Esophagus squamous epithelium (tissue), 5 donors: ENCODE measurements at regions not wholly inside any gene's neighbourhood (a gene's known extent, or its start where the extent isn't known, plus 50 kb on each side); places are given as distances from the start of the nearest gene placed in this dataset.
"Not testable (repeated sequence)": the region's sequence is repeated elsewhere in the genome, so short reads cannot be mapped to it uniquely, and the experiment has no call there.

Experiments
- DNase-seq: peaks from one replicate; lab custom pipeline; 2025; lab: John Stamatoyannopoulos, UW
- H3K27ac ChIP-seq, 4 donors: fragments of 200-600 bp; sonication (generic); one replicate each; pipeline ENCODE4 v1.5.1; 2016 to 2019; ENCODE audit warnings: mild to moderate bottlenecking in 1 of 4
- H3K27me3 ChIP-seq, 4 donors: fragments of 200-600 bp; sonication (generic); 1 replicate in 3 of 4; 2 replicates in 1 of 4; pipeline versions ENCODE4 v1.5.1 to v1.6.0; 2017 to 2021; ENCODE audit warnings: antibody characterized with exemption in 1 of 4
- H3K36me3 ChIP-seq, 3 donors: fragments of 200-600 bp; sonication (generic); one replicate each; pipeline ENCODE4 v1.5.1; 2016 to 2019
- H3K4me1 ChIP-seq, 3 donors: fragments of 200-600 bp; sonication (generic); one replicate each; pipeline ENCODE4 v1.5.1; 2017 to 2019
- H3K4me3 ChIP-seq, 4 donors: fragments of 200-600 bp; sonication (generic); 1 replicate in 3 of 4; 2 replicates in 1 of 4; pipeline ENCODE4 v1.5.1; 2016 to 2019; ENCODE audit warnings: mild to moderate bottlenecking in 2 of 4, moderate library complexity in 1 of 4
- H3K9me3 ChIP-seq, 3 donors: fragments of 200-600 bp; sonication (generic); one replicate each; pipeline ENCODE4 v1.5.1; 2016 to 2019
- POLR2A ChIP-seq, 4 donors: fragments of 450-650 bp; IDR thresholded peaks; one replicate each; pipeline ENCODE4 v1.6.1; 2017; ENCODE audit warnings: antibody characterized with exemption in 4 of 4, mild to moderate bottlenecking in 4 of 4, moderate library complexity in 3 of 4
- WGBS, 2 donors: methylation state at CpG; one replicate each; pipeline ENCODE4 v1.1.5; 2018; 5-methylcytosine and 5-hydroxymethylcytosine counted together
- intact Hi-C: fragments of 100-400 bp; cut with DNase I; formaldehyde crosslinking; loops from one replicate; pipeline ENCODE4 v1.15.0; 2022
- TF ChIP-seq, protein P1 (sequence below), 6 experiments: fragments of 450-650 bp in 4 of 6; fragments of 200-600 bp in 2 of 6; sonication (generic) in 2 of 6; IDR thresholded peaks; one replicate each; pipeline ENCODE4 v1.5.1; 2016 to 2019; ENCODE audit warnings: antibody characterized with exemption in 6 of 6, mild to moderate bottlenecking in 4 of 6, moderate library complexity in 4 of 6
- donor health status: DM: yes; HTN: yes; CAD: no.

DNA sequence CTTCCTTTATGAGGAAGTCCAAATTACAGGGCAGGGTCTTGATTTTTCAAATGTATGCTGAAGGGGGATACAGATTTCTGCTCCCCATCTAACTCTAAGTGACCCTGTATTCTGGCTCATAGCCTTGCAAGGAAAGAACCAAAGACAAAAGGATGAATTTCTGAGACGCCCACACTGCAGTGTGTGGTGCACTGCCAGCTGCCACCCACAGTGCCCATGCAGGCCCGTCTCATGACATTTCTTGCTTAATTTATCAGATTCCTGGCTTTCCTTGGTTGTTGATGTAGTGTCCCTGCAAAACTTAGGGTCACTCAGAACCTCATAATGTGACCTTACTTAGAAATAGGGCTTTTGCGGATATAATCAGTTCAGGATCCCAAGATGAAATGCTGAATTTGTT lies 68.0 kb downstream of the CBLN4 start:
- DNase-seq: no peak
- TF ChIP-seq, protein P1, sequence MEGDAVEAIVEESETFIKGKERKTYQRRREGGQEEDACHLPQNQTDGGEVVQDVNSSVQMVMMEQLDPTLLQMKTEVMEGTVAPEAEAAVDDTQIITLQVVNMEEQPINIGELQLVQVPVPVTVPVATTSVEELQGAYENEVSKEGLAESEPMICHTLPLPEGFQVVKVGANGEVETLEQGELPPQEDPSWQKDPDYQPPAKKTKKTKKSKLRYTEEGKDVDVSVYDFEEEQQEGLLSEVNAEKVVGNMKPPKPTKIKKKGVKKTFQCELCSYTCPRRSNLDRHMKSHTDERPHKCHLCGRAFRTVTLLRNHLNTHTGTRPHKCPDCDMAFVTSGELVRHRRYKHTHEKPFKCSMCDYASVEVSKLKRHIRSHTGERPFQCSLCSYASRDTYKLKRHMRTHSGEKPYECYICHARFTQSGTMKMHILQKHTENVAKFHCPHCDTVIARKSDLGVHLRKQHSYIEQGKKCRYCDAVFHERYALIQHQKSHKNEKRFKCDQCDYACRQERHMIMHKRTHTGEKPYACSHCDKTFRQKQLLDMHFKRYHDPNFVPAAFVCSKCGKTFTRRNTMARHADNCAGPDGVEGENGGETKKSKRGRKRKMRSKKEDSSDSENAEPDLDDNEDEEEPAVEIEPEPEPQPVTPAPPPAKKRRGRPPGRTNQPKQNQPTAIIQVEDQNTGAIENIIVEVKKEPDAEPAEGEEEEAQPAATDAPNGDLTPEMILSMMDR (IDR thresholded peaks at IDR 0.05): no peak
- TF ChIP-seq POLR2A (IDR thresholded peaks at IDR 0.05): no peak
- Histone ChIP-seq H3K27me3 (no peaks in the 10 kb centered on the region), H3K9me3 (no peaks in the 10 kb centered on the region), H3K4me1 (no peaks in the 10 kb centered on the region), H3K36me3 (no peaks in the 10 kb centered on the region), H3K4me3 (no peak overlapping the region), H3K27ac (no peak overlapping the region)
- intact Hi-C loops: no loop called here
- 75 to 100% methylated on average over 1 to 3 of the region's 3 CpGs for WGBS, 2 donors

DNA sequence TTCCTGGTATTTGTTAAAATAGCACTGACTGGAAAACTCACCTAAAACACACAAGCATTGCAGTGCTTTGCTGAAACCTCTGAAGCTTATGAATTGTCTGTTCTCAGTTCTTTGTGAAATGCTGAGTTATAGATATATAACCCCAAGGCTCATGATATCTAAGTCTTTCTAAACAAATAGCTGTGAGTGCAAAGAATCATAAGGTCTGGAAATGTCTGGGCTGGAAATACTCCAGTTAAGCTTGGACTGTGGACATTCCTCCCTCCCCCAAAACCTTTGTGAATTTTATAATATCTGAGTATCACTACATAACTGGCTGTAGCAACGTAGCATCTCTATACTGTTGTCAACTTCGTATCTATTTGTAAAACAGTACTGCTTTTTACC lies 69.1 kb downstream of the CBLN4 start:
- H3K4me1 ChIP-seq: no peaks in the 10 kb centered on the region
- no peak for DNase-seq
- intact Hi-C loops: no loop called here

DNA sequence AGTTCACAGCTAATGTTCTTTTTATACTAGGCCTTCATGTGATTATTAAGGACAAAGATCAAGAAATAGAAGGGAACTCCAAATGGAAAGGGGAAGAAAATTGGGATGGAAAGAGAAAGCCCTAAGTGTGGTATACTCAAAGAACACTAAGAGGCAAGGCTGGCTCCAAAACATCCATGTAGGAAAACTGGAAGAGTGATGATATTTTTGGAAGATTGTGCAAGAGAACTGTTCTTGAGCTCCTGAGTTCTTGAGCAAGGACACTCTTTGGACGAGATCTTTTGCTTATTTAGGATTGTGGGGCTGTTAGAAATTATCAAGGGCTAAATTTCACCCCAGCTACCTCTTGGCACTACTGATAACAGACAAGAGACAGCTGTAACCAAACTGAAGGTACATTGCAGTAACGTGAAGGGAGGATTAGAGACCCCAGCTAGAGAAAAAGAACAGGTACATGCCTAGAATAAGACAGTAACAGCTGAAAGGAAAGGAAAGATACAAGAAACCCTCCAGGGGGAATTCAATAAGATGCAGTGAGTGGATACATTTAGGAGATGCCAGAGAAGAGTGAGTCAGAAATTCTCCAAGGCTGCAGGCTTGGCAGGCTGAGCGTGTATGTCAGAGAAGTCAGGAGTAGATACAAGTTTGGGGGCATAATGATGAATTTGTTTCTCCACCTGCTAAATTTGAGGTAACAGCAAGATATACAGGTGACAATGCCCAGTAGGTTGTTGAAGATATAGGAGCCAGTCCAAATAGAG lies 69.7 kb downstream of the CBLN4 start:
- WGBS, 2 donors: 12 to 21% methylated on average over 3 of the region's 3 CpGs
- intact Hi-C loops: no loop called here
- peak overlapping the region in 1 of 4 donors; percentile 18 for H3K27ac ChIP-seq
- no peak overlapping the region for H3K4me3 ChIP-seq
- no peak for DNase-seq
- H3K36me3 ChIP-seq: no peaks in the 10 kb centered on the region
- no peaks in the 10 kb centered on the region for H3K4me1 ChIP-seq
- no peaks in the 10 kb centered on the region for H3K9me3 ChIP-seq
- H3K27me3 ChIP-seq: no peaks in the 10 kb centered on the region
- no peak for TF ChIP-seq POLR2A (IDR thresholded peaks at IDR 0.05)
- TF ChIP-seq, protein P1 (IDR thresholded peaks at IDR 0.05): no peak

More for the DNA sequence above, 69.1 kb downstream of the CBLN4 start:
- 60 to 65% methylated on average over 2 of the region's 2 CpGs for WGBS, 2 donors
- Histone ChIP-seq H3K27me3 (no peaks in the 10 kb centered on the region), H3K4me3 (no peak overlapping the region), H3K9me3 (no peaks in the 10 kb centered on the region), H3K27ac (no peak overlapping the region), H3K36me3 (no peaks in the 10 kb centered on the region)
- TF ChIP-seq POLR2A (IDR thresholded peaks at IDR 0.05): no peak

DNA sequence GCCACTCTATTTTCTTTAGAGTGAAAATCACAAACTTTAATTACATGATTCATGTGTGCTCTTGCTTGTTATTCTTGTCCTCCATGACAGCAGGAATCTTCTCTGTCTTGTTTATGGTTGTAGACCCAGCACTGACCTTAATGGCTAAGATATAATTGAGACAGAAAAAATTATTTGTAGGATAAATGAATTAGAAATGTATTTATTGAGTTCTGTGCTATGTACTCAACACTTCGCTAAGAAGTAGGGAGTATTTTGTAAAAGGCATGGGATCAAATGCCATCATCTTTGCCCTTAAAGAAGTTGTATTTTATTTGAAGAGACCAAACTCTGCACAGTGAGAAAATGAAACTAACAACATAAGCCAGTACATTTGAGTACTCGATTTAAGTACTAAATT lies 71.2 kb downstream of the CBLN4 start:
- H3K36me3 ChIP-seq: no peaks in the 10 kb centered on the region
- no peak for DNase-seq
- no peak overlapping the region for H3K4me3 ChIP-seq
- intact Hi-C loops: no loop called here
- H3K27ac ChIP-seq: no peak overlapping the region
- H3K9me3 ChIP-seq: no peaks in the 10 kb centered on the region
- 77 to 84% methylated on average over 2 of the region's 2 CpGs for WGBS, 2 donors
- TF ChIP-seq POLR2A (IDR thresholded peaks at IDR 0.05): no peak
- TF ChIP-seq, protein P1 (IDR thresholded peaks at IDR 0.05): no peak
- H3K4me1 ChIP-seq: no peaks in the 10 kb centered on the region
- H3K27me3 ChIP-seq: no peaks in the 10 kb centered on the region

DNA sequence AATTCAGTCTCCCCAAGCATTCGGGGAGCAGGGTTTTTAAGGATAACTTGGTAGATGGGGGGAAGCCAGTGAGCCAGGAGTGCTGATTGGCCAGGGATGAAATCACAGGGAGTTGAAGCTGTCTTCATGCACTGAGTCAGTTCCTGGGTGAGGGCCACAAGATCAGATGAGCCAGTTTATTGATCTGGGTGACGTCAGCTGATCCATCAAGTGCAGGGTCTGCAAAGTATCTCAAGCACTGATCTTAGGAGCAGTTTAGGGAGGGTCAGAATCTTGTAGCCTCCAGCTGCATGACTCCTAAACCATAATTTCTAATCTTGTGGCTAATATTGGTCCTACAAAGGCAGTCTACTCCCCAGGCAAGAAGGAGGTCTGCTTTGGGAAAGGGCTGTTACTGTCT lies 74.4 kb downstream of the CBLN4 start:
- intact Hi-C loops, H3K4me1 ChIP-seq, H3K9me3 ChIP-seq, DNase-seq, H3K27me3 ChIP-seq, H3K4me3 ChIP-seq, H3K27ac ChIP-seq, H3K36me3 ChIP-seq: not testable (repeated sequence)
- WGBS, 2 donors: 65 to 73% methylated on average over 2 of the region's 2 CpGs

DNA sequence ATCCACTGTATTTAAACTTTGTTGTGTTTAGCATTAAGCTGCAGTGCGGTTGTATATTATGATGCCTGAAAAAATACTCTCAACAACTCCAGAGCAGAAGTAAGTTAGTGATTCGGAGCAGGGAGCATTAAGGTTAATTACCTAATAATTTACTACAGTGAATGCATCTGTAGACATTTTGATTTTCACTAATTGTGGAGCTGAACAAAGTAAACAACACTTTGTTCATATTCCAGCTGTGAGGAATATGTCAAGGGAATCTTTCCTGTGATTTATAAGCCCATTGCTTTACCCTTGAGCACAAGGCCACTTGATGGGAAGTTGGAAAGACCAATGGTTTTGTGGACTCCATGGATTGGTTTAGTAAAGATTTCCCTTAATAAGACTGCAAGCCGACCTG lies 77.1 kb downstream of the CBLN4 start:
- 55 to 57% methylated on average over 3 of the region's 3 CpGs for WGBS, 2 donors
- Histone ChIP-seq H3K36me3 (no peaks in the 10 kb centered on the region), H3K9me3 (no peaks in the 10 kb centered on the region), H3K4me3 (no peak overlapping the region), H3K27ac (no peak overlapping the region), H3K4me1 (no peaks in the 10 kb centered on the region), H3K27me3 (no peaks in the 10 kb centered on the region)
- no peak for DNase-seq
- intact Hi-C loops: no loop called here
- TF ChIP-seq, protein P1 (IDR thresholded peaks at IDR 0.05): no peak
- no peak for TF ChIP-seq POLR2A (IDR thresholded peaks at IDR 0.05)
